Right atrium auricular region (tissue), 2 donors: ENCODE measurements at regions not wholly inside any gene's neighbourhood (a gene's known extent, or its start where the extent isn't known, plus 50 kb on each side); places are given as distances from the start of the nearest gene placed in this dataset.

Source experiments
- DNase-seq: peaks from one replicate; pipeline ENCODE4 v3.0.0-alpha.2; 2019; ENCODE audit warnings: low spot score
- H3K27ac ChIP-seq, 2 donors: fragments of 200-600 bp; sonication (generic); 1 replicate in 1 of 2; 2 replicates in 1 of 2; pipeline ENCODE4 v1.5.1; 2016 to 2019
- H3K27me3 ChIP-seq, 2 donors: fragments of 200-600 bp; sonication (generic); one replicate each; pipeline versions ENCODE4 v1.5.1 to v1.6.0; 2017 to 2019
- H3K36me3 ChIP-seq: fragments of 200-600 bp; sonication (generic); one replicate; pipeline ENCODE4 v1.5.1; 2016
- H3K4me1 ChIP-seq, 2 donors: fragments of 200-600 bp; sonication (generic); one replicate each; pipeline versions ENCODE4 v1.5.1 to v1.6.0; 2017 to 2019
- H3K4me3 ChIP-seq, 2 donors: fragments of 200-600 bp; sonication (generic); 1 replicate in 1 of 2; 2 replicates in 1 of 2; pipeline ENCODE4 v1.5.1; 2017 to 2019; ENCODE audit warnings: mild to moderate bottlenecking in 1 of 2, moderate library complexity in 1 of 2
- H3K9me3 ChIP-seq, 2 donors: fragments of 200-600 bp; sonication (generic); one replicate each; pipeline ENCODE4 v1.5.1; 2019
- TF ChIP-seq, protein P1 (sequence below), 2 donors: fragments of 200-600 bp; sonication (generic); IDR thresholded peaks; one replicate each; pipeline ENCODE4 v1.5.1; 2019; ENCODE audit warnings: antibody characterized with exemption in 2 of 2

DNA sequence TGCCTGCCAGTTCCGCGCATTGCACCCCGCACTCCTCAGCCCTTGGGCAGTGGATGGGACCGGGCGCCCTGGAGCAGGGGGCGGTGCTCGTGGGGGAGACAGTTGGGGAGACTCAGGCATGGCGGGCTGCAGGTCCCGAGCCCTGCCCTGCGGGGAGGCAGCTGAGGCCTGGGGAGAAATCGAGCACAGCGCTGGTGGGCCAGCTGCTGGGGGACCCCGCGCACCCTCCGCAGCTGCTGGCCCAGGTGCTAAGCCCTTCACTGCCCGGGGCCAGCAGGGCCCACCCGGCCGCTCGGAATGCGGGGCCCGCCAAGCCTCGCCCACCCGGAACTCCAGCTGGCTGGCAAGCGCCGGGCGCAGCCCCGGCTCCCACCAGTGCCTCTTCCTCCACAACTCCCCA lies 488.8 kb upstream of the CHST9 start:
- H3K4me3 ChIP-seq = no peak overlapping the region
- H3K36me3 ChIP-seq = no peaks in the 10 kb centered on the region
- DNase-seq = no peak
- TF ChIP-seq, protein P1, sequence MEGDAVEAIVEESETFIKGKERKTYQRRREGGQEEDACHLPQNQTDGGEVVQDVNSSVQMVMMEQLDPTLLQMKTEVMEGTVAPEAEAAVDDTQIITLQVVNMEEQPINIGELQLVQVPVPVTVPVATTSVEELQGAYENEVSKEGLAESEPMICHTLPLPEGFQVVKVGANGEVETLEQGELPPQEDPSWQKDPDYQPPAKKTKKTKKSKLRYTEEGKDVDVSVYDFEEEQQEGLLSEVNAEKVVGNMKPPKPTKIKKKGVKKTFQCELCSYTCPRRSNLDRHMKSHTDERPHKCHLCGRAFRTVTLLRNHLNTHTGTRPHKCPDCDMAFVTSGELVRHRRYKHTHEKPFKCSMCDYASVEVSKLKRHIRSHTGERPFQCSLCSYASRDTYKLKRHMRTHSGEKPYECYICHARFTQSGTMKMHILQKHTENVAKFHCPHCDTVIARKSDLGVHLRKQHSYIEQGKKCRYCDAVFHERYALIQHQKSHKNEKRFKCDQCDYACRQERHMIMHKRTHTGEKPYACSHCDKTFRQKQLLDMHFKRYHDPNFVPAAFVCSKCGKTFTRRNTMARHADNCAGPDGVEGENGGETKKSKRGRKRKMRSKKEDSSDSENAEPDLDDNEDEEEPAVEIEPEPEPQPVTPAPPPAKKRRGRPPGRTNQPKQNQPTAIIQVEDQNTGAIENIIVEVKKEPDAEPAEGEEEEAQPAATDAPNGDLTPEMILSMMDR (IDR thresholded peaks at IDR 0.05) = no peak
- H3K27me3 ChIP-seq = no peaks in the 10 kb centered on the region
- H3K27ac ChIP-seq = no peak overlapping the region
- H3K4me1 ChIP-seq = no peaks in the 10 kb centered on the region
- H3K9me3 ChIP-seq = no peaks in the 10 kb centered on the region

DNA sequence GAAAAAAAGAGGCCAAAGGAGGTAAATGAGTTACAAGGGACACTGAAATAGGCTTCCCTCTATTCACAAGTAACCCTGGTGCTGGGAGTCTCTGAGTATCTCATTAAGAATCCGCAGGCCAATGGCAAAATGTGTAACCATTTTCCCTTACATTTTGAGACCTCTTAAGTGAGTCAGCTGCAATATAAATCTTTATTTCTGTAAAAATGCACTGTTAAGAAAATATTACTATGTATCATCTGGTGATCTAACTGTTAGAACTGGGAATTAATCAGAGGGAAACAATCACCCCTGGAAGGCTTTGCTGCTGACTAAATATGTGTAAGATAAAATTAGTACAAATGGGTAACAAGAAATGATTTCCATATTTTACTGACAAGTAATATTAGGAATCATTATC lies 483.1 kb upstream of the CHST9 start:
- no peaks in the 10 kb centered on the region for H3K4me1 ChIP-seq
- H3K36me3 ChIP-seq = no peaks in the 10 kb centered on the region
- no peak for DNase-seq
- TF ChIP-seq, protein P1 (IDR thresholded peaks at IDR 0.05) = no peak
- H3K9me3 ChIP-seq = no peaks in the 10 kb centered on the region
- H3K27ac ChIP-seq = no peak overlapping the region
- no peak overlapping the region for H3K4me3 ChIP-seq
- no peaks in the 10 kb centered on the region for H3K27me3 ChIP-seq

DNA sequence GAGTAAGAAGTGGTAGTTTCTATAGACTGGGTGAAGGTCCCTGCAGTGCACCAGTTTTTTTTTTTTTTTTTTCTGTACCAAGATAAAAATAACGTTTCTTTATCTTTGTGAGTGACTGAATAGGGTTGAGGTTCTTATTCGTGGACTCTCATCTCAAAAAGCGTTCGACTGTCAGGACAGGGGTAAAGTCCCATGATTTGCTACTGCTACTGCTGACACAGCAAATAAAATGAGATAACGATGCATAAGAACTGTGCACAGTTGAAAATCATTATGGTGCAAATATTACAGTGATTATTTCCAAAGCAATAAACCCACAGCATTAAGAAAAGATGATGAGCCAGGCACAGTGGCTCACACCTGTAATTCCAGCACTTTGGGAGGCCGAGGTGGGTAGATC lies 482.0 kb upstream of the CHST9 start:
- Histone ChIP-seq H3K27ac (no peak overlapping the region), H3K36me3 (no peaks in the 10 kb centered on the region), H3K4me3 (no peak overlapping the region), H3K9me3 (no peaks in the 10 kb centered on the region), H3K27me3 (no peaks in the 10 kb centered on the region), H3K4me1 (no peaks in the 10 kb centered on the region)
- no peak for DNase-seq
- TF ChIP-seq, protein P1 (IDR thresholded peaks at IDR 0.05) = no peak

DNA sequence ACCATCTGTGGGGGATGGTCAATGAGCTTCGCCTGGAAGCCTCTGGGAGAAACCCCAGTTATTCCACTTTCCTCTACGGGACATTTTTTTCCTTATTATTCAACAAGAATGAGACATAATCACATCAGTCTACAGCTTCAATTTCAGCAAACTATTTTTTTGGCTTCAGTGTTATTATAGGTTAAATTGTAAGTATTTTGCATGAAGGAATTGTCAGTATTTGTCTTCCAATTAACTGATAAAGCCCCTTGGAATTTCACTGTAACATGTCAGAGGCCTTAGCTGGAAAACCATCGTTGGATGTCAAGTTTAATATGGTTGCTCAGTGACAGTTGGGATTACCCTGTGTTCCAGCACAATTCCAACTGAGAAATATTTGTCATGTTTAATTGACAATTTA lies 480.9 kb upstream of the CHST9 start:
- DNase-seq = no peak
- Histone ChIP-seq H3K4me1 (no peaks in the 10 kb centered on the region), H3K27me3 (no peaks in the 10 kb centered on the region), H3K9me3 (no peaks in the 10 kb centered on the region), H3K27ac (no peak overlapping the region), H3K4me3 (no peak overlapping the region), H3K36me3 (no peaks in the 10 kb centered on the region)
- TF ChIP-seq, protein P1 (IDR thresholded peaks at IDR 0.05) = no peak

DNA sequence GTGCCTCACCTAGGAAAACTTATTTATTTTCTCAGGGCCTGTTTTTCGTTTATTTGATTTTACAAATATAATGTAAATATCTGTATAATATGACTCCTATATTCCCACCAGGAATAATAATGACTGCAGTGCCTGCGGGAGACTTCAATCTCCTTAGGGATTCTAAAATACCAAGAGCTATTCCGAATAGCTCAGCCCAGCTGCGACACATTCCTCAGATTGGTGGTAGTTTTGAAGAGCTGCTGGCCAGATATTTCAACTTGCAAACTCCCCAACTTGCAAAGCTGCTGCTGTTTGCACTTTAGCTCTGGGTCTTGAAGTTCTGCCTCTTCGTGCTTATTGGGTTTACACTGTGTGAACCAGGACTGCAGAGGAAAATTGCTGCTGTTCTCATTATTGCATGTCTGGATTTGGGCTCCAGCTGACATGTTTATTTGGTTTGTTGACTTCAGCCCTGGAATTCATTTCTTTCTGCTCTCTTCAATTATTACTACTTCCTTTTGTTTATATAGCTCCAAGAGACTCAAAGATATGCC lies 480.2 kb upstream of the CHST9 start:
- H3K27ac ChIP-seq = no peak overlapping the region
- no peak for DNase-seq
- H3K9me3 ChIP-seq = no peaks in the 10 kb centered on the region
- no peak overlapping the region for H3K4me3 ChIP-seq
- no peaks in the 10 kb centered on the region for H3K36me3 ChIP-seq
- no peaks in the 10 kb centered on the region for H3K4me1 ChIP-seq
- H3K27me3 ChIP-seq = no peaks in the 10 kb centered on the region
- TF ChIP-seq, protein P1 (IDR thresholded peaks at IDR 0.05) = no peak

DNA sequence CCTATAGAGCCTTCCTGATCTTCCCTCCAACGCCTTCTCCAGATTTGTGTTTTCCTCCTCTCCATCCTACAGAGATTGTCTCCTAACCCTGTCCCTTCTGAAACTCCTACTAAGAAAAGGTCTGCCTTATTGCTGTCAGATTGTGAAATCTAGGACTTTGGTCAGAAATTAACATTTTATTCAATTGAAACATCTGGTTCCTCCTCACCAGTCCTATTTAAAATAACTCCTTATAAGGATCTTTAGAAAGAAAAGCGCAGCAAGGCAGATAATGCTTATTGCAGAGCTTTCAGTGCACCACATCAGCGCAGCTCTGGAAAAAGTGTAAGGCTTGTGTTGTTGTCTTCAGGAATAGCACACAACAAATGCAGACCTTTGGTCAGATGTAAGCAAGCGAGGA lies 477.8 kb upstream of the CHST9 start:
- TF ChIP-seq, protein P1 (IDR thresholded peaks at IDR 0.05) = no peak
- Histone ChIP-seq H3K27me3 (no peaks in the 10 kb centered on the region), H3K4me3 (no peak overlapping the region)

More for the DNA sequence above, 477.8 kb upstream of the CHST9 start:
- Histone ChIP-seq H3K27ac (no peak overlapping the region), H3K9me3 (no peaks in the 10 kb centered on the region), H3K4me1 (no peaks in the 10 kb centered on the region), H3K36me3 (no peaks in the 10 kb centered on the region)
- DNase-seq = no peak
